Lung microvascular endothelial cell (primary cell): ENCODE measurements at regions not wholly inside any gene's neighbourhood (a gene's known extent, or its start where the extent isn't known, plus 50 kb on each side); places are given as distances from the start of the nearest gene placed in this dataset.

Source experiments
- DNase-seq, 2 donors: peaks; one replicate each; pipeline versions ENCODE4 v3.0.0 to v3.0.0-alpha.2; 2010; ENCODE audit warnings: low read depth in 2 of 2

GRCh38 chr9:108113596-108113995 lies 624.0 kb upstream of the KLF4 start:
- no peak for DNase-seq

GRCh38 chr9:108109927-108110690 lies 620.5 kb upstream of the KLF4 start:
- no peak for DNase-seq

- DNase-seq, result no peak
Observed at GRCh38 chr9:108108852-108109448, 619.4 kb upstream of the KLF4 start.

GRCh38 chr9:108108280-108108851 lies 618.8 kb upstream of the KLF4 start:
- no peak for DNase-seq

GRCh38 chr9:108105885-108106284 lies 616.3 kb upstream of the KLF4 start:
- DNase-seq, result no peak

- DNase-seq, result no peak
Observed at GRCh38 chr9:108104991-108105390, 615.4 kb upstream of the KLF4 start.

- peak in 1 of 2 donors; percentile 63 for DNase-seq
Observed at GRCh38 chr9:108103046-108103693, 613.6 kb upstream of the KLF4 start.

GRCh38 chr9:108101410-108101809 lies 611.8 kb upstream of the KLF4 start:
- DNase-seq, result no peak

GRCh38 chr9:108100571-108100970 lies 611.0 kb upstream of the KLF4 start:
- no peak for DNase-seq

- DNase-seq, result peak in 1 of 2 donors; percentile 40
Observed at GRCh38 chr9:108099854-108100253, 610.3 kb upstream of the KLF4 start.

GRCh38 chr9:108095496-108095895 lies 605.9 kb upstream of the KLF4 start:
- no peak for DNase-seq

- DNase-seq, result peak in 1 of 2 donors; percentile 34
Observed at GRCh38 chr9:108094676-108094993, 605.1 kb upstream of the KLF4 start.

GRCh38 chr9:108093773-108094675 lies 604.5 kb upstream of the KLF4 start:
- peak in 1 of 2 donors; percentile 14 for DNase-seq

- no peak for DNase-seq
Observed at GRCh38 chr9:108088916-108089315, 599.3 kb upstream of the KLF4 start.

GRCh38 chr9:108087781-108088180 lies 598.2 kb upstream of the KLF4 start:
- DNase-seq, result peak in 1 of 2 donors; percentile 84

GRCh38 chr9:108086624-108087023 lies 597.1 kb upstream of the KLF4 start:
- no peak for DNase-seq

GRCh38 chr9:108085294-108085693 lies 595.7 kb upstream of the KLF4 start:
- no peak for DNase-seq

GRCh38 chr9:108083796-108084352 lies 594.3 kb upstream of the KLF4 start:
- DNase-seq, result no peak

GRCh38 chr9:108083160-108083750 lies 593.7 kb upstream of the KLF4 start:
- DNase-seq, result no peak

- no peak for DNase-seq
Observed at GRCh38 chr9:108081112-108081511, 591.5 kb upstream of the KLF4 start.

- DNase-seq, result no peak
Observed at GRCh38 chr9:108080285-108080684, 590.7 kb upstream of the KLF4 start.
